Midbrain (tissue), 1 donor: ENCODE measurements at regions not wholly inside any gene's neighbourhood (a gene's known extent, or its start where the extent isn't known, plus 50 kb on each side); places are given as distances from the start of the nearest gene placed in this dataset.

Source experiments
- DNase-seq: peaks from one replicate; lab custom pipeline; 2025; lab: John Stamatoyannopoulos, UW

- no peak for DNase-seq
Observed at GRCh38 chr9:13331320-13331719, 51.8 kb upstream of the MPDZ start.

- no peak for DNase-seq
Observed at GRCh38 chr9:13330396-13331004, 51.0 kb upstream of the MPDZ start.
